Peyer's patch (tissue), 4 donors: ENCODE measurements at regions not wholly inside any gene's neighbourhood (a gene's known extent, or its start where the extent isn't known, plus 50 kb on each side); places are given as distances from the start of the nearest gene placed in this dataset.

Experiments used
- DNase-seq, 3 donors: peaks; one replicate each; pipeline ENCODE4 v3.0.0-alpha.2; 2017 to 2019
- H3K27ac ChIP-seq, 4 donors: fragments of 200-600 bp; sonication (generic); one replicate each; pipeline ENCODE4 v1.5.1; 2016 to 2019
- H3K27me3 ChIP-seq, 2 donors: fragments of 200-600 bp; sonication (generic); one replicate each; pipeline ENCODE4 v1.5.1; 2019
- H3K36me3 ChIP-seq, 3 donors: fragments of 200-600 bp; sonication (generic); one replicate each; pipeline ENCODE4 v1.5.1; 2016 to 2019
- H3K4me1 ChIP-seq, 4 donors: fragments of 200-600 bp; sonication (generic); one replicate each; pipeline ENCODE4 v1.5.1; 2016 to 2019
- H3K4me3 ChIP-seq, 4 donors: fragments of 200-600 bp; sonication (generic); 1 replicate in 3 of 4; 2 replicates in 1 of 4; pipeline ENCODE4 v1.5.1; 2016 to 2019; ENCODE audit warnings: mild to moderate bottlenecking in 1 of 4
- H3K9me3 ChIP-seq, 4 donors: fragments of 200-600 bp; sonication (generic); one replicate each; pipeline ENCODE4 v1.5.1; 2016 to 2019; ENCODE audit warnings: mild to moderate bottlenecking in 1 of 4
- POLR2A ChIP-seq, 2 donors: fragments of 450-650 bp; IDR thresholded peaks; one replicate each; pipeline ENCODE4 v1.5.1; 2017; ENCODE audit warnings: antibody characterized with exemption in 2 of 2, mild to moderate bottlenecking in 2 of 2, moderate library complexity in 2 of 2
- TF ChIP-seq, protein P1 (sequence below), 6 experiments: fragments of 450-650 bp in 4 of 6; fragments of 200-600 bp in 2 of 6; sonication (generic) in 1 of 6; IDR thresholded peaks; one replicate each; pipeline ENCODE4 v1.5.1; 2017 to 2019; ENCODE audit warnings: antibody characterized with exemption in 6 of 6, mild to moderate bottlenecking in 3 of 6, moderate library complexity in 1 of 6

DNA sequence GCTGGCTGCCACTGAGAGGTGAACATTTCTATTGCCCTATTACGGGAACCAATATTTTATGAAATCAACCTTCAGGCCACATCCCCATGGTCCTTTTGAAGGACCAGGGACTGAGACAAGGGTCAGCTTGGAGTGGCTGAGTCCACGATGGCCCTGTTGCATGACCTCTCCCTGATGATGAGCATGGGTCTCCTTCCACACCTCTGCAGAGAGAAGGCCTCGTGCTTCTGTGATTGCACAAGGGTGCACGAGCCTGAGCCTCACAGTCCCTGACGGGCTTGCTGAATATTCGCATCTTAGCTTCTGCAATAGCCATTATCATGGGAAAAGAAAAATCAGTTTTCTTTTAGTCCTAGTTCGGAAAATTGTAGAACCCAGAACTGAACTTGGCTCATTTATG, 255.0 kb upstream of the IRX2 start:
- Histone ChIP-seq H3K27me3 (no peaks in the 10 kb centered on the region), H3K4me1 (no peaks in the 10 kb centered on the region), H3K9me3 (no peaks in the 10 kb centered on the region), H3K4me3 (no peak overlapping the region), H3K27ac (no peak overlapping the region), H3K36me3 (no peaks in the 10 kb centered on the region)
- TF ChIP-seq POLR2A (IDR thresholded peaks at IDR 0.05), result no peak
- no peak for DNase-seq

DNA sequence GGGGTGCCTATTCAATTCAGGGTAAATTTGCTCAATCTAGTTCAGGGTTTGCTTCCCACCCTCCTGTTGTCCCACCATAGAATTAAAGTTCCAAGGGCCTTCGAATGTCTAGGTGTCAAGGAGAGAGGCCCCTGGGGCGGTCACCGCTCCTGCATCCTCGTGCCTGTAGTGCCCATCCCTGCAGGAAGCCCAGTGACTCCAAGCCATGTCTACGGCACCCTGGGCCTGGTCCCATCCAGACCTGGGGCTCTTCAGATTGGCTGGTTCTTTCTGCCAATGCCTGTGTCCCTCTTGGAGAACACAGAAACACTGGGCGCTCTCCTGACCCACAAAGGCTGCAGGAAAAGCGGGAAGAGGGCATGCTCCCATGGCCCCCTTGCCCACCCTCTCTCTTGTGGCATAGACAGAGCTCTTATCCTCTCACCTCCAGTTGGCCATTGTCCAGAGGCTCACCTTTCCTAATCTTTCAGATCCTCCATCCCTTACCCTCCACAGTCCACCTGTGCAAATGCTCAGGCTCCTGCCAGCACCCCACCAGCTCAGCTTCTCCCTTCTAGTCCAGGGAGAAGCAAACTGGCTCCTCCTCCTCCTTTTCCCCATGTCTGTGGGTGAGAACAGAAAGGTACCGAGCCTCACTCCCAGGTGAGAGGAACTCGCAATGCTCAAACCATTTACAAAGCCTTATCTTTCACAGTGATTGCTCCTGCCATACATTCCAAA, 253.0 kb upstream of the IRX2 start:
- Histone ChIP-seq H3K36me3 (no peaks in the 10 kb centered on the region), H3K27ac (no peak overlapping the region), H3K4me3 (no peak overlapping the region), H3K27me3 (no peaks in the 10 kb centered on the region), H3K9me3 (no peaks in the 10 kb centered on the region), H3K4me1 (no peaks in the 10 kb centered on the region)
- no peak for DNase-seq
- TF ChIP-seq, protein P1, sequence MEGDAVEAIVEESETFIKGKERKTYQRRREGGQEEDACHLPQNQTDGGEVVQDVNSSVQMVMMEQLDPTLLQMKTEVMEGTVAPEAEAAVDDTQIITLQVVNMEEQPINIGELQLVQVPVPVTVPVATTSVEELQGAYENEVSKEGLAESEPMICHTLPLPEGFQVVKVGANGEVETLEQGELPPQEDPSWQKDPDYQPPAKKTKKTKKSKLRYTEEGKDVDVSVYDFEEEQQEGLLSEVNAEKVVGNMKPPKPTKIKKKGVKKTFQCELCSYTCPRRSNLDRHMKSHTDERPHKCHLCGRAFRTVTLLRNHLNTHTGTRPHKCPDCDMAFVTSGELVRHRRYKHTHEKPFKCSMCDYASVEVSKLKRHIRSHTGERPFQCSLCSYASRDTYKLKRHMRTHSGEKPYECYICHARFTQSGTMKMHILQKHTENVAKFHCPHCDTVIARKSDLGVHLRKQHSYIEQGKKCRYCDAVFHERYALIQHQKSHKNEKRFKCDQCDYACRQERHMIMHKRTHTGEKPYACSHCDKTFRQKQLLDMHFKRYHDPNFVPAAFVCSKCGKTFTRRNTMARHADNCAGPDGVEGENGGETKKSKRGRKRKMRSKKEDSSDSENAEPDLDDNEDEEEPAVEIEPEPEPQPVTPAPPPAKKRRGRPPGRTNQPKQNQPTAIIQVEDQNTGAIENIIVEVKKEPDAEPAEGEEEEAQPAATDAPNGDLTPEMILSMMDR (IDR thresholded peaks at IDR 0.05), result no peak
- no peak for TF ChIP-seq POLR2A (IDR thresholded peaks at IDR 0.05)

DNA sequence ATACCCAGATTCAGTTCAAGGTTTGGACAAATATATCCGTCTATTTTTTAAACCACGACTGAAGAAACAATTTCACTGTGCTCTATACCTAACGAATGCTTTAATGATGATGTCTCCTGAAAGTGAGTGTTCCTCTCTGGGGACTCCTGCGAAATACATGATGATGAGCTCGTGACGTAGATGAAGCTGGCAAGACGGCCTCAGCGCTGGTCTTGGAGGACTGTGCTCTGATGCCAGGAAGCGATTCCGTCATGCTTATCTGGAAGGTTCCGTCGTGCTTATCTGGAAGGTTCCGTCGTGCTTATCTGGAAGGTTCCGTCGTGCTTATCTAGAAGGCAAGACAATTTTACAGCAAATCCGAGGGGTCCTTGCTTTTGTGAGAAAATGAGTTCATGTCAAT, 250.8 kb upstream of the IRX2 start:
- Histone ChIP-seq H3K4me1 (no peaks in the 10 kb centered on the region), H3K27me3 (no peaks in the 10 kb centered on the region), H3K27ac (no peak overlapping the region), H3K4me3 (no peak overlapping the region), H3K36me3 (no peaks in the 10 kb centered on the region), H3K9me3 (no peaks in the 10 kb centered on the region)
- TF ChIP-seq, protein P1 (IDR thresholded peaks at IDR 0.05), result no peak
- TF ChIP-seq POLR2A (IDR thresholded peaks at IDR 0.05), result no peak
- DNase-seq, result no peak

DNA sequence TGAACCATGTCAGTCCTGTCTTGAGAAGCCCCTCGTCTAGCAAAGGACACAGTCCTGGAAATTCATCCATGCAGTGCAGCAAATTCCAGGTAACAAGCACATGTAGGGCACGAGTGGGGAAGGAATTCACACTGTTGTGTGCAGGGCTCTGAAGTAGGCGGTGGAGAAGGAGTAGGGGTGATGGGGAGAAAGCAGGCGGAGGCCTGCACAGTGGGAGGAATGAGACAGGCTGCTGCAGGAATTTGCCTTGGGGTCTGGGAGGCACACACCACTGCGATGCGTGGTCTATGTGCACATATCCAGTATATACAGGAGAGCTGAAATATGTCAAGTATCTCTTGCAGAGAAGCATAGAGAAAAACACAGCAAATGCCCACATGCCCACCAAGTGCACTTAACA, 249.2 kb upstream of the IRX2 start:
- H3K9me3 ChIP-seq, result no peaks in the 10 kb centered on the region
- H3K27me3 ChIP-seq, result no peaks in the 10 kb centered on the region
- no peak overlapping the region for H3K27ac ChIP-seq
- no peak for TF ChIP-seq POLR2A (IDR thresholded peaks at IDR 0.05)
- TF ChIP-seq, protein P1 (IDR thresholded peaks at IDR 0.05), result no peak
- no peak overlapping the region for H3K4me3 ChIP-seq
- no peaks in the 10 kb centered on the region for H3K36me3 ChIP-seq
- no peaks in the 10 kb centered on the region for H3K4me1 ChIP-seq
- no peak for DNase-seq

DNA sequence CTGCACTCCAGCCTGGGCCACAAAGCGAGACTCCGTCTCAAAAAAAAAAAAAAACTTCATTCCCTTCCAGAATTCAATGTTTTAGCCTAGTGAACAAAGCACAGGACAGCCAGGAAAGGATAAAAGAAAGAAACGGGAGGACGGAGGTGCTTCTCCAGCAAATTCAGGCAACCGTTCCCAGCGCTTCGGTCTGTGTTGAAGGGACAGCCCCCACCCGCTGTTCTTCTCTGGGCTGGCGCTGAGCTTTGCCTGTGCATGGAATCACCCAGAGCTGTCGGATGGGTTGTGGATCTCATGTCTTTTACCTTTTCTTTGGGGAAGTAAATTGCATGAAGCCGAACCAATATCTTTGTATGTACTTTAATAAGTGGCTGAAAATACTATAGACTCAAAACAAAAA, 248.4 kb upstream of the IRX2 start:
- TF ChIP-seq, protein P1 (IDR thresholded peaks at IDR 0.05), result no peak
- TF ChIP-seq POLR2A (IDR thresholded peaks at IDR 0.05), result no peak
- H3K9me3 ChIP-seq, result no peaks in the 10 kb centered on the region
- no peaks in the 10 kb centered on the region for H3K27me3 ChIP-seq
- no peak for DNase-seq
- no peak overlapping the region for H3K27ac ChIP-seq
- no peaks in the 10 kb centered on the region for H3K36me3 ChIP-seq
- no peaks in the 10 kb centered on the region for H3K4me1 ChIP-seq
- no peak overlapping the region for H3K4me3 ChIP-seq

DNA sequence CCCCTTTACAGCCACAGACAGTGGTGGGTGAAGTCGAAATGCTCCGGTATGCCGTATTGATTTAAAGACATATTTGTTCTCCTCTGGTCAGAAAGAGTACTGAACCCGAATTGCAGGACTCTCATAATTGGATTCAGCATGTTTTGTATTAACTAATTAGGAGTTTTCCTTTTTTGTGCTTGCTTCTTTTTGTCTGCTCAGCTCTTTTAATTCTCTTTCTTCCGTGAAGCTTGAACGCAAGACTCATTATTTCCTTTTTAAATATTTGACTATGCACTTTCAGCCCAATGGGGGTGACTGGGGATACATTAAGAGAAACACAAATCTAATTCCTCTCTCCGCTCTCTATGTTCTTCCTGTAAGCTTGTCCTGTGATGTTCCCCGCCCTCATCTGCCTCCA, 246.6 kb upstream of the IRX2 start:
- no peaks in the 10 kb centered on the region for H3K4me1 ChIP-seq
- no peak overlapping the region for H3K27ac ChIP-seq
- no peaks in the 10 kb centered on the region for H3K9me3 ChIP-seq
- no peak for TF ChIP-seq POLR2A (IDR thresholded peaks at IDR 0.05)
- no peak for DNase-seq
- H3K36me3 ChIP-seq, result no peaks in the 10 kb centered on the region
- no peaks in the 10 kb centered on the region for H3K27me3 ChIP-seq
- H3K4me3 ChIP-seq, result no peak overlapping the region

DNA sequence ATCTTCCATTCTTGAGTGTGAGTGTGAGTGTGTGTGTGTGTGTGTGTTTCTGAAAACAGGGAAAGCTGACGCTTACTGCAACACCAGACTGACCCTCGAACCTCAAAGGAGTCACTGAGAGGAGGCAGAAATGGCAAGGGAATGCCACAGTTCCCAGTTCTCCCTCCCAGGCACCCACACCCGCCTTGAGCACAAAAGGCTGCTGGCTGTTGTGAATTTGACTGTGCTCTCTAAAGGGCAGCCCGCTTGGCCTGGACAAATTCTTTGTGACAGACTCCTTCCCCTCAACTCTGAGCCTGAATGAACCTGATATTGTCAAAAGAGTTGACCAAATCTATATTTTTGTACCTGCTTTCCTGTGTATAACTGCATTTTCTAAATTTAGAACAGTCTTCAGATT, 245.7 kb upstream of the IRX2 start:
- H3K4me3 ChIP-seq, result no peak overlapping the region
- H3K27ac ChIP-seq, result no peak overlapping the region
- H3K36me3 ChIP-seq, result no peaks in the 10 kb centered on the region
- H3K9me3 ChIP-seq, result no peaks in the 10 kb centered on the region
- no peak for TF ChIP-seq POLR2A (IDR thresholded peaks at IDR 0.05)
- TF ChIP-seq, protein P1 (IDR thresholded peaks at IDR 0.05), result no peak
- no peaks in the 10 kb centered on the region for H3K27me3 ChIP-seq
- no peaks in the 10 kb centered on the region for H3K4me1 ChIP-seq
- no peak for DNase-seq
